ENCODE measurements at regions not wholly inside any gene's neighbourhood (a gene's known extent, or its start where the extent isn't known, plus 50 kb on each side); places are given as distances from the start of the nearest gene placed in this dataset.

DNA sequence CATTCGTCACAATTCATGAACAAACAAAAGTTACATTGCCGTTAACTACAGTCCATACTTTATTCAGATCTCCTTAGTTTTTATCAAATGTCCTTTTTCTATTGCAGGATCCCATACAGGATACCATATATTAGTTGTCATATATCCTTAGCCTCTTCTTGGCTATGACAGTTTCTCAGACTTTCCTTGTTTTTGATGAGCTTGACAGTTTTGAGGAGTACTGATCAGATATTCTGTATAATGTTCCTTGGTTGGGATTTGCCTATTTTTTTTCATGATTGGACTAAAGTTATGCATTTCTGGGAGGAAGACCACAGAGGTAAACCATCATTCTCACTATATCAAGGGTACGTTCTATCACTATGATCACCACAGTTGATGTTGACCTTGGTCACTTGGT lies 1627.4 kb upstream of the C9orf72 start:
- TF ChIP-seq GLI4 (tag by site-specific recombination; IDR thresholded peaks at IDR 0.05) (no peak), ZNF24 (tag by site-specific recombination; IDR thresholded peaks at IDR 0.05) (no peak), SP2 (tag by site-specific recombination; IDR thresholded peaks at IDR 0.05) (no peak), ZNF248 (tag by site-specific recombination; IDR thresholded peaks at IDR 0.05) (no peak), ZNF350 (tag by site-specific recombination; IDR thresholded peaks at IDR 0.05) (no peak)
- TF ChIP-seq, protein P1, sequence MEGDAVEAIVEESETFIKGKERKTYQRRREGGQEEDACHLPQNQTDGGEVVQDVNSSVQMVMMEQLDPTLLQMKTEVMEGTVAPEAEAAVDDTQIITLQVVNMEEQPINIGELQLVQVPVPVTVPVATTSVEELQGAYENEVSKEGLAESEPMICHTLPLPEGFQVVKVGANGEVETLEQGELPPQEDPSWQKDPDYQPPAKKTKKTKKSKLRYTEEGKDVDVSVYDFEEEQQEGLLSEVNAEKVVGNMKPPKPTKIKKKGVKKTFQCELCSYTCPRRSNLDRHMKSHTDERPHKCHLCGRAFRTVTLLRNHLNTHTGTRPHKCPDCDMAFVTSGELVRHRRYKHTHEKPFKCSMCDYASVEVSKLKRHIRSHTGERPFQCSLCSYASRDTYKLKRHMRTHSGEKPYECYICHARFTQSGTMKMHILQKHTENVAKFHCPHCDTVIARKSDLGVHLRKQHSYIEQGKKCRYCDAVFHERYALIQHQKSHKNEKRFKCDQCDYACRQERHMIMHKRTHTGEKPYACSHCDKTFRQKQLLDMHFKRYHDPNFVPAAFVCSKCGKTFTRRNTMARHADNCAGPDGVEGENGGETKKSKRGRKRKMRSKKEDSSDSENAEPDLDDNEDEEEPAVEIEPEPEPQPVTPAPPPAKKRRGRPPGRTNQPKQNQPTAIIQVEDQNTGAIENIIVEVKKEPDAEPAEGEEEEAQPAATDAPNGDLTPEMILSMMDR (tag by site-specific recombination; IDR thresholded peaks at IDR 0.05): no peak
- TF ChIP-seq, protein P2, sequence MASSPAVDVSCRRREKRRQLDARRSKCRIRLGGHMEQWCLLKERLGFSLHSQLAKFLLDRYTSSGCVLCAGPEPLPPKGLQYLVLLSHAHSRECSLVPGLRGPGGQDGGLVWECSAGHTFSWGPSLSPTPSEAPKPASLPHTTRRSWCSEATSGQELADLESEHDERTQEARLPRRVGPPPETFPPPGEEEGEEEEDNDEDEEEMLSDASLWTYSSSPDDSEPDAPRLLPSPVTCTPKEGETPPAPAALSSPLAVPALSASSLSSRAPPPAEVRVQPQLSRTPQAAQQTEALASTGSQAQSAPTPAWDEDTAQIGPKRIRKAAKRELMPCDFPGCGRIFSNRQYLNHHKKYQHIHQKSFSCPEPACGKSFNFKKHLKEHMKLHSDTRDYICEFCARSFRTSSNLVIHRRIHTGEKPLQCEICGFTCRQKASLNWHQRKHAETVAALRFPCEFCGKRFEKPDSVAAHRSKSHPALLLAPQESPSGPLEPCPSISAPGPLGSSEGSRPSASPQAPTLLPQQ (tag by site-specific recombination; IDR thresholded peaks at IDR 0.05): no peak
- TF ChIP-seq, protein P3, sequence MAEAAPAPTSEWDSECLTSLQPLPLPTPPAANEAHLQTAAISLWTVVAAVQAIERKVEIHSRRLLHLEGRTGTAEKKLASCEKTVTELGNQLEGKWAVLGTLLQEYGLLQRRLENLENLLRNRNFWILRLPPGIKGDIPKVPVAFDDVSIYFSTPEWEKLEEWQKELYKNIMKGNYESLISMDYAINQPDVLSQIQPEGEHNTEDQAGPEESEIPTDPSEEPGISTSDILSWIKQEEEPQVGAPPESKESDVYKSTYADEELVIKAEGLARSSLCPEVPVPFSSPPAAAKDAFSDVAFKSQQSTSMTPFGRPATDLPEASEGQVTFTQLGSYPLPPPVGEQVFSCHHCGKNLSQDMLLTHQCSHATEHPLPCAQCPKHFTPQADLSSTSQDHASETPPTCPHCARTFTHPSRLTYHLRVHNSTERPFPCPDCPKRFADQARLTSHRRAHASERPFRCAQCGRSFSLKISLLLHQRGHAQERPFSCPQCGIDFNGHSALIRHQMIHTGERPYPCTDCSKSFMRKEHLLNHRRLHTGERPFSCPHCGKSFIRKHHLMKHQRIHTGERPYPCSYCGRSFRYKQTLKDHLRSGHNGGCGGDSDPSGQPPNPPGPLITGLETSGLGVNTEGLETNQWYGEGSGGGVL (tag by site-specific recombination; IDR thresholded peaks at IDR 0.05): no peak

All from HEK293 (cell line).